ENCODE measurements at regions not wholly inside any gene's neighbourhood (a gene's known extent, or its start where the extent isn't known, plus 50 kb on each side); places are given as distances from the start of the nearest gene placed in this dataset.

GRCh38 chr6:122145741-122146240, 253.7 kb upstream of the HSF2 start:
- TF ChIP-seq, protein P1, sequence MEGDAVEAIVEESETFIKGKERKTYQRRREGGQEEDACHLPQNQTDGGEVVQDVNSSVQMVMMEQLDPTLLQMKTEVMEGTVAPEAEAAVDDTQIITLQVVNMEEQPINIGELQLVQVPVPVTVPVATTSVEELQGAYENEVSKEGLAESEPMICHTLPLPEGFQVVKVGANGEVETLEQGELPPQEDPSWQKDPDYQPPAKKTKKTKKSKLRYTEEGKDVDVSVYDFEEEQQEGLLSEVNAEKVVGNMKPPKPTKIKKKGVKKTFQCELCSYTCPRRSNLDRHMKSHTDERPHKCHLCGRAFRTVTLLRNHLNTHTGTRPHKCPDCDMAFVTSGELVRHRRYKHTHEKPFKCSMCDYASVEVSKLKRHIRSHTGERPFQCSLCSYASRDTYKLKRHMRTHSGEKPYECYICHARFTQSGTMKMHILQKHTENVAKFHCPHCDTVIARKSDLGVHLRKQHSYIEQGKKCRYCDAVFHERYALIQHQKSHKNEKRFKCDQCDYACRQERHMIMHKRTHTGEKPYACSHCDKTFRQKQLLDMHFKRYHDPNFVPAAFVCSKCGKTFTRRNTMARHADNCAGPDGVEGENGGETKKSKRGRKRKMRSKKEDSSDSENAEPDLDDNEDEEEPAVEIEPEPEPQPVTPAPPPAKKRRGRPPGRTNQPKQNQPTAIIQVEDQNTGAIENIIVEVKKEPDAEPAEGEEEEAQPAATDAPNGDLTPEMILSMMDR (IDR thresholded peaks at IDR 0.05) = no peak
- TF ChIP-seq POLR2A (IDR thresholded peaks at IDR 0.05) (no peak), POLR2AphosphoS5 (IDR thresholded peaks at IDR 0.05) (no peak)

Measured in stomach (tissue), 4 donors.